ENCODE measurements at regions not wholly inside any gene's neighbourhood (a gene's known extent, or its start where the extent isn't known, plus 50 kb on each side); places are given as distances from the start of the nearest gene placed in this dataset.

DNA sequence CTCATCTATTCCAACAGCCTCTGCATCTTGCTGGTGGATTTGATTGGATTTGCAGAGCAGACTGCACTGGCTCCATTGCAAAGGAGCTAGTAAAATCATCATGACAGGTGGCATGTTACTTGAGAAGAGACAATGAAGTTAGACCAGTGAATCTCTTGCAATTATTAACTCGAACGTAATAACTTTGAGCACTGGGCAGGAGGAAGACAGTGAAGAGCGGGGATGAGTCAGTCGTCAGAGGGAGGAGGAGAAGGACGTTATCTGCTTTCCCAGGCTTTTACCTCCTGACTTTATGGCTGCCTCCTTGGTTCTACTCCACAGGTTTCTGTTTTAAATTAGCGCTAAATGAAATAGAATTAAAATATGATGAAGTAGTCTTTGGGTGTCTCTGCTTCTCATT lies 257.8 kb upstream of the IPO5 start (continued):
- no peak for TF ChIP-seq PAX5 (IDR thresholded peaks at IDR 0.05; ENCODE audit: borderline replicate concordance, low read depth, low read length)
- no peak for TF ChIP-seq RCOR1 (conservative IDR thresholded peaks at IDR 0.05; ENCODE audit: low read depth, low read length)

DNA sequence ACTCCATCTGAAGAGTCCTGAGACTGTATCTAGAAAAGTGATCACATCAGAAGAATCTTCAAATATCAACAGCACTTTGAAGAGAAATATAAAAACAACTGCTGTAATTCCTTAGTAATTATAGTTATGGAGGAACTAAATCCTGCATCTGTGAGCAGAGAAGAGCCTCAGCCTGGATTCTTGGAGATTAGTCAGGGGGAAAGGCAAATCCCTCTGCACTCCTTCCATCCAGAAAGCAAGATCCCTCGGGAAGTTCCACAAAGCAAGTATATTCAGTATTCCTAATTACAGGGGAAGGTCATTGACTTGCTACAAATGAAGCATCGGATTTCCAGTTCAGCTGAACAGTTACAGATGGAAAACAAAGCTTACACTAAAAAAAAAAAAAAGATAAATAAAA lies 256.6 kb upstream of the IPO5 start:
- Histone ChIP-seq H3K4me2 (ENCODE audit: control insufficient read depth, insufficient read depth) (no peak overlapping the region), H3K4me3 (no peak overlapping the region), H3K9ac (ENCODE audit: control insufficient read depth, insufficient read depth, low read length) (no peak overlapping the region), H4K20me1 (ENCODE audit: control insufficient read depth, insufficient read depth) (no peaks in the 10 kb centered on the region), H3K36me3 (ENCODE audit: control insufficient read depth in 2 of 2, insufficient read depth in 2 of 2, low read length in 1 of 2) (no peaks in the 10 kb centered on the region), H2AFZ (ENCODE audit: control insufficient read depth, low read depth, low read length) (no peak overlapping the region), H3K79me2 (ENCODE audit: control insufficient read depth, insufficient read depth, low read length) (no peaks in the 10 kb centered on the region), H3K9me3 (replicated peaks; ENCODE audit: control insufficient read depth, insufficient read depth, low read length) (no peaks in the 10 kb centered on the region), H3K27ac (ENCODE audit: control insufficient read depth, insufficient read depth) (no peak overlapping the region), H3K4me1 (ENCODE audit: control insufficient read depth, insufficient read depth, low read length) (no peaks in the 10 kb centered on the region), H3K27me3 (replicated peaks in 1 of 2; ENCODE audit: control insufficient read depth in 2 of 2, insufficient read depth in 2 of 2, low read length in 1 of 2) (no peaks in the 10 kb centered on the region)
- FAIRE-seq: no peak
- WGBS (ENCODE audit: insufficient coverage, insufficient replicate concordance, low lambda C conversion rate, missing lambda C conversion rate): 9% methylated on average over 2 of the region's 2 CpGs
- no peak for TF ChIP-seq SP1 (IDR thresholded peaks at IDR 0.05; ENCODE audit: low read depth, low read length)
- no peak for TF ChIP-seq POLR2A (IDR thresholded peaks at IDR 0.05; ENCODE audit: low read depth, low read length)
- TF ChIP-seq CBX3 (IDR thresholded peaks at IDR 0.05; ENCODE audit: borderline replicate concordance, low read depth): no peak
- no peak for TF ChIP-seq EED (IDR thresholded peaks at IDR 0.05; ENCODE audit: low read depth)
- TF ChIP-seq, protein P1, sequence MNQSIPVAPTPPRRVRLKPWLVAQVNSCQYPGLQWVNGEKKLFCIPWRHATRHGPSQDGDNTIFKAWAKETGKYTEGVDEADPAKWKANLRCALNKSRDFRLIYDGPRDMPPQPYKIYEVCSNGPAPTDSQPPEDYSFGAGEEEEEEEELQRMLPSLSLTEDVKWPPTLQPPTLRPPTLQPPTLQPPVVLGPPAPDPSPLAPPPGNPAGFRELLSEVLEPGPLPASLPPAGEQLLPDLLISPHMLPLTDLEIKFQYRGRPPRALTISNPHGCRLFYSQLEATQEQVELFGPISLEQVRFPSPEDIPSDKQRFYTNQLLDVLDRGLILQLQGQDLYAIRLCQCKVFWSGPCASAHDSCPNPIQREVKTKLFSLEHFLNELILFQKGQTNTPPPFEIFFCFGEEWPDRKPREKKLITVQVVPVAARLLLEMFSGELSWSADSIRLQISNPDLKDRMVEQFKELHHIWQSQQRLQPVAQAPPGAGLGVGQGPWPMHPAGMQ (IDR thresholded peaks at IDR 0.05; ENCODE audit: borderline replicate concordance): no peak
- no peak for TF ChIP-seq SIN3A (IDR thresholded peaks at IDR 0.05; ENCODE audit: low read depth, low read length)
- TF ChIP-seq ASH2L (IDR thresholded peaks at IDR 0.05; ENCODE audit: borderline replicate concordance, low read depth): no peak
- TF ChIP-seq IRF4 (IDR thresholded peaks at IDR 0.05; ENCODE audit: low read depth, low read length): no peak
- no peak for TF ChIP-seq NFYA (IDR thresholded peaks at IDR 0.05; ENCODE audit: borderline replicate concordance, low read depth, low read length)
- no peak for TF ChIP-seq SKIL (IDR thresholded peaks at IDR 0.05; ENCODE audit: low read depth, poor library complexity, severe bottlenecking)
- TF ChIP-seq NR2C1 (IDR thresholded peaks at IDR 0.05): no peak
- TF ChIP-seq, protein P2, sequence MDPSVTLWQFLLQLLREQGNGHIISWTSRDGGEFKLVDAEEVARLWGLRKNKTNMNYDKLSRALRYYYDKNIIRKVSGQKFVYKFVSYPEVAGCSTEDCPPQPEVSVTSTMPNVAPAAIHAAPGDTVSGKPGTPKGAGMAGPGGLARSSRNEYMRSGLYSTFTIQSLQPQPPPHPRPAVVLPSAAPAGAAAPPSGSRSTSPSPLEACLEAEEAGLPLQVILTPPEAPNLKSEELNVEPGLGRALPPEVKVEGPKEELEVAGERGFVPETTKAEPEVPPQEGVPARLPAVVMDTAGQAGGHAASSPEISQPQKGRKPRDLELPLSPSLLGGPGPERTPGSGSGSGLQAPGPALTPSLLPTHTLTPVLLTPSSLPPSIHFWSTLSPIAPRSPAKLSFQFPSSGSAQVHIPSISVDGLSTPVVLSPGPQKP (IDR thresholded peaks at IDR 0.05; ENCODE audit: low read depth, low read length): no peak
- no peak for TF ChIP-seq RELA (IDR thresholded peaks at IDR 0.05; ENCODE audit: borderline replicate concordance, partially characterized antibody)
- TF ChIP-seq ZNF274 (IDR thresholded peaks at IDR 0.05; ENCODE audit: insufficient read depth, insufficient read length): no peak
- no peak for TF ChIP-seq CHD2 (IDR thresholded peaks at IDR 0.05; ENCODE audit: borderline replicate concordance, low read depth, low read length)
- TF ChIP-seq FOXM1 (IDR thresholded peaks at IDR 0.05; ENCODE audit: low read depth, low read length): no peak
- no peak for TF ChIP-seq NBN (IDR thresholded peaks at IDR 0.05)
- TF ChIP-seq IKZF2 (IDR thresholded peaks at IDR 0.05): no peak
- ChIA-PET SMC1A (ENCODE audit: uncharacterized antibody, unreplicated experiment) (no interaction called here), POLR2A (no interaction called here), RAD21 (ENCODE audit: unreplicated experiment) (no interaction called here), CTCF (no interaction called here)
- no TSS peak for BruUV-seq (replicated peaks)
- no peak for ATAC-seq
- DNase-seq (ENCODE audit: low read depth, low spot score): no peak
- in situ Hi-C loops (cut with MboI) (no loop called here), intact Hi-C loops (cut with micrococcal nuclease; ENCODE audit: unreplicated experiment) (no loop called here)

Data from GM12878 (cell line).